GM21360 (cell line): ENCODE measurements at regions not wholly inside any gene's neighbourhood (a gene's known extent, or its start where the extent isn't known, plus 50 kb on each side); places are given as distances from the start of the nearest gene placed in this dataset.
A peak's percentile ranks its signal among the peaks of the same experiment; 100 is the strongest.
"Not testable (repeated sequence)": the region's sequence is repeated elsewhere in the genome, so short reads cannot be mapped to it uniquely, and the experiment has no call there.

Experiments
- ATAC-seq: cut with Tn5 transposase; IDR thresholded peaks from one replicate; pipeline ENCODE4 v1.9.1; 2021; ENCODE audit warnings: mild to moderate bottlenecking, moderate library complexity; ENCODE audit not compliant: unreplicated experiment

GRCh38 chr6:57860481-57861315 lies 543.3 kb downstream of the PRIM2 start:
- not testable (repeated sequence) for ATAC-seq

GRCh38 chr6:57870083-57870482 lies 552.7 kb downstream of the PRIM2 start:
- ATAC-seq, result not testable (repeated sequence)

GRCh38 chr6:57873424-57873823 lies 556.0 kb downstream of the PRIM2 start:
- not testable (repeated sequence) for ATAC-seq

- ATAC-seq, result not testable (repeated sequence)
Observed at GRCh38 chr6:57876659-57877058, 559.2 kb downstream of the PRIM2 start.

GRCh38 chr6:57877729-57878128 lies 560.3 kb downstream of the PRIM2 start:
- not testable (repeated sequence) for ATAC-seq

- not testable (repeated sequence) for ATAC-seq
Observed at GRCh38 chr6:57878792-57879191, 561.4 kb downstream of the PRIM2 start.

GRCh38 chr6:57898850-57899249 lies 581.4 kb downstream of the PRIM2 start:
- ATAC-seq, result peak; percentile 84

- ATAC-seq, result peak; percentile 48
Observed at GRCh38 chr6:57900687-57901399, 583.4 kb downstream of the PRIM2 start.

GRCh38 chr6:57901445-57901844 lies 584.0 kb downstream of the PRIM2 start:
- not testable (repeated sequence) for ATAC-seq

GRCh38 chr6:57904356-57904755 lies 586.9 kb downstream of the PRIM2 start:
- ATAC-seq, result not testable (repeated sequence)

- ATAC-seq, result not testable (repeated sequence)
Observed at GRCh38 chr6:57915300-57915699, 597.9 kb downstream of the PRIM2 start.

GRCh38 chr6:57942966-57943365 lies 625.5 kb downstream of the PRIM2 start:
- not testable (repeated sequence) for ATAC-seq

- ATAC-seq, result not testable (repeated sequence)
Observed at GRCh38 chr6:57946084-57946768, 628.8 kb downstream of the PRIM2 start.

- ATAC-seq, result not testable (repeated sequence)
Observed at GRCh38 chr6:57946769-57947091, 629.3 kb downstream of the PRIM2 start.

GRCh38 chr6:57948481-57948880 lies 631.1 kb downstream of the PRIM2 start:
- not testable (repeated sequence) for ATAC-seq

- not testable (repeated sequence) for ATAC-seq
Observed at GRCh38 chr6:57950430-57950829, 633.0 kb downstream of the PRIM2 start.

- ATAC-seq, result not testable (repeated sequence)
Observed at GRCh38 chr6:57966757-57967156, 649.3 kb downstream of the PRIM2 start.

- not testable (repeated sequence) for ATAC-seq
Observed at GRCh38 chr6:57971956-57972355, 654.5 kb downstream of the PRIM2 start.

GRCh38 chr6:57974653-57975052 lies 657.2 kb downstream of the PRIM2 start:
- no peak for ATAC-seq

- not testable (repeated sequence) for ATAC-seq
Observed at GRCh38 chr6:57975127-57975526, 657.7 kb downstream of the PRIM2 start.

- ATAC-seq, result not testable (repeated sequence)
Observed at GRCh38 chr6:57976371-57976770, 658.9 kb downstream of the PRIM2 start.
